GM12878 (cell line): ENCODE measurements at regions not wholly inside any gene's neighbourhood (a gene's known extent, or its start where the extent isn't known, plus 50 kb on each side); places are given as distances from the start of the nearest gene placed in this dataset.

Experiments
- ATF3 ChIP-seq: IDR thresholded peaks from 2 replicates; pipeline ENCODE4 v1.6.1; 2011; ENCODE audit warnings: low read depth, mild to moderate bottlenecking, low read length, moderate library complexity, borderline replicate concordance; ENCODE audit errors: extremely low read depth
- MTA3 ChIP-seq: IDR thresholded peaks from 2 replicates; pipeline ENCODE4 v1.6.1; 2012; ENCODE audit warnings: low read length, inconsistent platforms, borderline replicate concordance
- NFYA ChIP-seq: IDR thresholded peaks from 2 replicates; pipeline ENCODE4 v1.6.1; 2011; ENCODE audit warnings: low read depth, mild to moderate bottlenecking, low read length, improper control_type of control experiment, borderline replicate concordance
- NR2C2 ChIP-seq: IDR thresholded peaks from 2 replicates; pipeline ENCODE4 v1.6.1; 2011; ENCODE audit warnings: borderline replicate concordance, low read depth; ENCODE audit not compliant: control insufficient read depth, insufficient read length
- PML ChIP-seq: IDR thresholded peaks from 2 replicates; pipeline ENCODE4 v1.6.1; 2012; ENCODE audit warnings: low read length, inconsistent platforms
- RELB ChIP-seq: fragments of 450-650 bp; IDR thresholded peaks from 2 replicates; pipeline ENCODE4 v1.6.1; 2017; ENCODE audit warnings: low read depth, mild to moderate bottlenecking, moderate library complexity
- SIX5 ChIP-seq: IDR thresholded peaks from 2 replicates; pipeline ENCODE4 v1.6.1; 2011; ENCODE audit warnings: mild to moderate bottlenecking, low read depth, low read length, moderate library complexity; ENCODE audit not compliant: severe bottlenecking
- SMAD1 ChIP-seq: fragments of 450-650 bp; IDR thresholded peaks from 2 replicates; pipeline ENCODE4 v1.6.1; 2018; ENCODE audit warnings: mild to moderate bottlenecking, low read depth; ENCODE audit not compliant: partially characterized antibody
- SMARCA5 ChIP-seq: fragments of 450-650 bp; IDR thresholded peaks from 2 replicates; pipeline ENCODE4 v1.6.1; 2017; ENCODE audit warnings: mild to moderate bottlenecking
- TCF3 ChIP-seq: IDR thresholded peaks from 2 replicates; pipeline ENCODE4 v1.6.1; 2012; ENCODE audit warnings: low read depth, mild to moderate bottlenecking, low read length, borderline replicate concordance; ENCODE audit not compliant: insufficient read depth
- TCF7 ChIP-seq: IDR thresholded peaks from 2 replicates; pipeline ENCODE4 v1.6.1; 2014; ENCODE audit warnings: antibody characterized with exemption, borderline replicate concordance
- ZNF207 ChIP-seq: fragments of 450-650 bp; IDR thresholded peaks from 2 replicates; pipeline ENCODE4 v1.6.1; 2014; ENCODE audit warnings: antibody characterized with exemption, mild to moderate bottlenecking, borderline replicate concordance
- ZNF592 ChIP-seq: fragments of 450-650 bp; IDR thresholded peaks from 2 replicates; pipeline ENCODE4 v1.6.1; 2017; ENCODE audit warnings: mild to moderate bottlenecking, moderate library complexity
- ZZZ3 ChIP-seq: IDR thresholded peaks from 2 replicates; pipeline ENCODE4 v1.6.1; 2011; ENCODE audit warnings: low read depth; ENCODE audit not compliant: control insufficient read depth, insufficient read length

- no peak for TF ChIP-seq ZNF592
- no peak for TF ChIP-seq ZNF207
- no peak for TF ChIP-seq ZZZ3
- TF ChIP-seq PML, result no peak
- no peak for TF ChIP-seq SIX5
- TF ChIP-seq TCF7, result no peak
- TF ChIP-seq SMAD1, result no peak
- no peak for TF ChIP-seq SMARCA5
- no peak for TF ChIP-seq ATF3
- no peak for TF ChIP-seq RELB
- TF ChIP-seq MTA3, result no peak
- no peak for TF ChIP-seq TCF3
- no peak for TF ChIP-seq NFYA
- TF ChIP-seq NR2C2, result no peak
These were observed 103.9 kb downstream of the RBFOX3 start (continued) for GRCh38 chr17:79506955-79507354.
